C4-2B (cell line): ENCODE measurements at regions not wholly inside any gene's neighbourhood (a gene's known extent, or its start where the extent isn't known, plus 50 kb on each side); places are given as distances from the start of the nearest gene placed in this dataset.

Experiments
- H3K27ac ChIP-seq: fragments of 450-650 bp; 2 replicates; pipeline ENCODE4 v1.5.1; 2017
- CTCF ChIP-seq: fragments of 450-650 bp; conservative IDR thresholded peaks from 2 replicates; pipeline ENCODE4 v1.5.1; 2017; ENCODE audit warnings: mild to moderate bottlenecking
- ZFX ChIP-seq: fragments of 450-650 bp; IDR thresholded peaks from 2 replicates; pipeline ENCODE4 v1.6.1; 2017

DNA sequence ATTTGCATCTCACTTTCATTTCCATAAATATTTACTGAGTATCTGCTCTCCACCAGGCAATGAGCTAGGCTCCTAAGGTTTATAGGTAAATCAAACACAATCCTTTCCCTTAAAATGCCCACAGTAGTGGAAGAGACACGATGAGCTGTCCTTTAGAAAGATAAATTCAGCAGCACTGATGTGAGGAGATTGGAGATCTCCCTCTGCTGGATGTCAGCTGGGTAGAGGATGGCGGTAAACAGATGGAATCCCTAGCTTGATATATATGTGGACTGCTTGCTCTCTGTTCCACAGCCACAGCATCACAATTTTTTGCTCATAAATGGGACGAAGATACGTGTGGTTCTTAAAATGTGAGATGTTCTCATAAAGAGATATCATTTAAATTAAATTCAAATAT, 216.4 kb upstream of the RASGEF1B start:
- no peak for TF ChIP-seq ZFX
- no peak overlapping the region for H3K27ac ChIP-seq

DNA sequence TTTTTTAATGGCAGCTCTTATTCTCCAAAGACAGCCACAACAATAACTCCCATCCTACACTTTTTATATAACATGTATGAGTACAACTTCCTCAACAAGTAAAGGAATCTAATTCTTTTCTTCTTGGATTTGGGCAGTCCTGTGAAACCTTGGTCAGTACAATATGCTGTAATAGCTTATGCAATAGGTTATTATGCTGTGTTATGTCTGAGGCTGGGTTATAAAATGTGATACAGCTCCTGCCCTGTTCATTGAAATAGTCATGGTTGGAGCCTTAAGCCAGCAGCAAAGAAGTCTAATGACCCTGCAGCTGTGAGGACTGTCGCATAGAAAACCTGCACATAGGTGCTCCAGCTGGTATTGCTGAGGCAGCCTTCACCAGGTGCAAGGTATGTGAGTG, 215.8 kb upstream of the RASGEF1B start:
- no peak overlapping the region for H3K27ac ChIP-seq
- no peak for TF ChIP-seq ZFX
- TF ChIP-seq CTCF, result no peak

DNA sequence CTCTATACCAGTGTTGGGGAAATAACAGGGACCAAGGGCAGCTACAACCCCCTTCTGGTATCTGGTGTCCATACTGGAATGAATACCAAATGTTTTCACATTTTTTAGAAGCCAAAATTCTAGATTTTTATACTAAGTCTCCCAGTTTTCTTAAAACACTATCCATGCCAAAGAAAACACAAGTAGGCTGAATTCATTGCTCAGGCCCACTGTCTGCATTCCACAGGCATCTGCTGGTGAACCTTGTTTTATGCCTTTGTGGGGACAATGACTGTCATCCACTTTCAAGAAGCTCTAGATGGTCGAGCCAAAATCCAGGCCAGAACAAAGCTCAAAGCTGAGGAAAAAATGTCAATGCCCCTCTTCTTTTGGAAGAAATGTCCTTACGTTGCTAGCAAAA, 213.4 kb upstream of the RASGEF1B start:
- no peak for TF ChIP-seq ZFX
- TF ChIP-seq CTCF, result no peak
- H3K27ac ChIP-seq, result no peak overlapping the region

- no peak for TF ChIP-seq CTCF
- TF ChIP-seq ZFX, result no peak
- H3K27ac ChIP-seq, result no peak overlapping the region
Observed at GRCh38 chr4:81684352-81684751, 212.6 kb upstream of the RASGEF1B start.

- no peak for TF ChIP-seq ZFX
- H3K27ac ChIP-seq, result no peak overlapping the region
Observed at GRCh38 chr4:81682492-81682891, 210.8 kb upstream of the RASGEF1B start.

DNA sequence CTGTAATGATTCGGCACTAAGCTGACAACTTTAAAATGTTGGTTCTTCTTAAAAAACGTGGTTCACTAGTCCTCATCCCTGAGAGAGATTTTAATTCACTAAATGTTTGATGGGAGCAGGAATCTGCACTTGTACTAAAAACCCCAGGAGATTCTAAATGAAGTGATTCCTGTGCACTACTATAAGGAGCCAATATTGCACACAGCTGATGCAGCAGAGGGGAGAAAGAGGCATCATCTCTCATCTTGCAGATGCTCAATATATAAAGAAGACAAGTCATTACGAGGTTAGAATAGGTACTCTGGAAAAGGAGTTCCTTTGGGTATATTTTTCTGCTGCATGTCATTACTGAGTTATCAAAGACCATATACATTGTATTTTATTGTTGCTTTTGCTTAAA, 207.6 kb upstream of the RASGEF1B start:
- TF ChIP-seq CTCF (no peak), ZFX (no peak)
- no peak overlapping the region for H3K27ac ChIP-seq

GRCh38 chr4:81678801-81679200, 207.1 kb upstream of the RASGEF1B start:
- TF ChIP-seq ZFX (no peak), CTCF (no peak)
- no peak overlapping the region for H3K27ac ChIP-seq

- H3K27ac ChIP-seq, result no peak overlapping the region
- TF ChIP-seq CTCF (no peak), ZFX (no peak)
Observed at GRCh38 chr4:81676537-81676936, 204.8 kb upstream of the RASGEF1B start.

DNA sequence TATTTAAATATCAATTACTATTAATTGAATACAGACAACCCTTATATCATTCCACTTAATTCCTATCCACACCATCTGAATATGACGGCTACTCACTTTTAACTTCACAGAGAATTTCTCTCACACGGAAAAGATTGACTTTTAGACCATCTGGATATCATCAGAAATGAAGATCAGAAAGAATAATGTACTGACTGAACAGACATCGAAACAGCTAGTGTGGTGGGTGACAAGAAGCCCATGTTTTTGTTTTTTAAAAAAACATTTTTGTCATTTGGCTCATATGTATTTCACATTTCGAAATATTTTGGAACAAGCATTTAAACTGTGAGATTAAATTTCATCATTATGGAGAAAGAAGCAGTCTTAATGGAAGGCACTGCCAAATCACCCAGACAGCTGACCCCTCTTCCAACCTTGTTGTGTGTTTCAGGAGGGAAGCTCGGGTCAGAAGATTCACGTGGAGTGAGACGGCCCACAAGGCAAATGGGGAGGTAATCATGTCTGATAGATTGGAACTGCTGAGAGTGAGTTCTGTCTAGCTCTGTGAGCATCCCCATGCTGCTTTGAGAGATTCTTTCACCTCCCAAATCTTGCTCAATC, 204.2 kb upstream of the RASGEF1B start:
- TF ChIP-seq CTCF (no peak), ZFX (no peak)
- H3K27ac ChIP-seq, result no peak overlapping the region
